ENCODE measurements at regions not wholly inside any gene's neighbourhood (a gene's known extent, or its start where the extent isn't known, plus 50 kb on each side); places are given as distances from the start of the nearest gene placed in this dataset.

DNA sequence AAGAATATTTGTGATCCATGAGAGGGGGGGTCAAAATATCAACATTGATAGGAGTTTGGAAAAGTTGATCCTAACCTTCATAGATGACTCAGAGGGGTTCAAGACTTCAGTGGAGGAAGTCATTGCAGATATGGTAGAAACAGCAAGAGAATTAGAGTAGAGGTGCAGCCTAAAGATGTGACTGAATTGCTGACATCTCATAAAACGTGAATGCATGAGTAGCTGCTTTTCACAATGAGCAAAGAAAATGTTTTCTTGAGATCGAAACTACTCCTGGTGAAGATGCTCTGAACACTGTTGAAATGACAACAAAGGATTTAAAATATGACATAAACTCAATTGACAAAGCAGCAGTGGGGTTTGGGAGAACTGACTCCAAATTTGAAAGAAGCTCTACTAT, 700.7 kb upstream of the FZD8 start:
- Histone ChIP-seq H3K4me3 (no peak overlapping the region), H3K9me3 (no peaks in the 10 kb centered on the region), H3K36me3 (no peaks in the 10 kb centered on the region), H3K4me1 (no peaks in the 10 kb centered on the region), H3K27me3 (no peaks in the 10 kb centered on the region), H3K27ac (no peak overlapping the region)
- no peak for DNase-seq (ENCODE audit: low spot score in 2 of 2)
- TF ChIP-seq POLR2AphosphoS5 (IDR thresholded peaks at IDR 0.05) (no peak), POLR2A (IDR thresholded peaks at IDR 0.05) (no peak)
- TF ChIP-seq, protein P1, sequence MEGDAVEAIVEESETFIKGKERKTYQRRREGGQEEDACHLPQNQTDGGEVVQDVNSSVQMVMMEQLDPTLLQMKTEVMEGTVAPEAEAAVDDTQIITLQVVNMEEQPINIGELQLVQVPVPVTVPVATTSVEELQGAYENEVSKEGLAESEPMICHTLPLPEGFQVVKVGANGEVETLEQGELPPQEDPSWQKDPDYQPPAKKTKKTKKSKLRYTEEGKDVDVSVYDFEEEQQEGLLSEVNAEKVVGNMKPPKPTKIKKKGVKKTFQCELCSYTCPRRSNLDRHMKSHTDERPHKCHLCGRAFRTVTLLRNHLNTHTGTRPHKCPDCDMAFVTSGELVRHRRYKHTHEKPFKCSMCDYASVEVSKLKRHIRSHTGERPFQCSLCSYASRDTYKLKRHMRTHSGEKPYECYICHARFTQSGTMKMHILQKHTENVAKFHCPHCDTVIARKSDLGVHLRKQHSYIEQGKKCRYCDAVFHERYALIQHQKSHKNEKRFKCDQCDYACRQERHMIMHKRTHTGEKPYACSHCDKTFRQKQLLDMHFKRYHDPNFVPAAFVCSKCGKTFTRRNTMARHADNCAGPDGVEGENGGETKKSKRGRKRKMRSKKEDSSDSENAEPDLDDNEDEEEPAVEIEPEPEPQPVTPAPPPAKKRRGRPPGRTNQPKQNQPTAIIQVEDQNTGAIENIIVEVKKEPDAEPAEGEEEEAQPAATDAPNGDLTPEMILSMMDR (IDR thresholded peaks at IDR 0.05) = no peak
- intact Hi-C loops (cut with DNase I; ENCODE audit: low total_unique reads) = no loop called here

DNA sequence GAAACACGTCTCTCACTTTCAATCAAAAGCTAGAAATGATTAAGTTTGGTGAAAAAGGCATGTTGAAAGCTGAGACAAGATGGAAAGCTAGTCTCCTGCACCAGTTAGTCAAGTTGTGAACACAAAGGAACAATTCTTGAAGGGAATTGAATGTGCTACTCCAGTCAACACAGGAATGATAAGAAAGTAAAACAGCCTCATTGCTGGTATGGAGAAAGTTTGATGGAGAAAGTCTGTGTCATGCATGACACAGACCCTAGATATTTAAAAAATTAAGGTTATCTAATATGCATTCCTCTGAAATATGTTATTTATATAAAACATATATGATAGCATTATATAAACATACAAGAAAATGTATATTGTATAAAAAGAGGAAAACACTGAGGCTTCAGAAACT, 699.4 kb upstream of the FZD8 start:
- no peaks in the 10 kb centered on the region for H3K27me3 ChIP-seq
- TF ChIP-seq, protein P1 (IDR thresholded peaks at IDR 0.05) = no peak
- TF ChIP-seq POLR2A (IDR thresholded peaks at IDR 0.05) = no peak
- no peak for TF ChIP-seq POLR2AphosphoS5 (IDR thresholded peaks at IDR 0.05)
- no peak overlapping the region for H3K4me3 ChIP-seq
- H3K27ac ChIP-seq = no peak overlapping the region
- H3K36me3 ChIP-seq = no peaks in the 10 kb centered on the region
- H3K4me1 ChIP-seq = no peaks in the 10 kb centered on the region
- no peaks in the 10 kb centered on the region for H3K9me3 ChIP-seq
- no peak for DNase-seq (ENCODE audit: low spot score in 2 of 2)
- intact Hi-C loops (cut with DNase I; ENCODE audit: low total_unique reads) = no loop called here

DNA sequence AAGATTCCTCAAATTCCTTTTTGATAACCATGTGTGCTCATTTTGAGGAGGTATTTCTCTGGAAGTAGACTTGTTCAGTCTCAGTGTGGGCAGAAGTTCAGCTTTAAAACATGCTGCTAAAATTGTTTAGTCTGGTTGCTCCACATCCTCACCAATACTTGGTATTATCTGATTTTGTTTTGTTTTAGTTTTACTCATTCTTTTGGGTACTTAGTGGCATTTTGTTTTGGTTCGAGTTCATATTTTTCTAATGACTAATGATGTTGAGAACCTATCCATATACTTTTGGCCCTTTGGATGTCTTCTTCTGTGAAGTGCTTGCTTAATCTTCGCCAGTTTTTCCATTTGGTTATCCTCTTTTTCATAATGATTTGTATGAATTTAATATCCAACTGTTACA, 694.2 kb upstream of the FZD8 start:
- intact Hi-C loops (cut with DNase I; ENCODE audit: low total_unique reads) = no loop called here
- Histone ChIP-seq H3K4me1 (no peaks in the 10 kb centered on the region), H3K27ac (no peak overlapping the region), H3K36me3 (no peaks in the 10 kb centered on the region), H3K4me3 (no peak overlapping the region), H3K9me3 (no peaks in the 10 kb centered on the region), H3K27me3 (no peaks in the 10 kb centered on the region)
- DNase-seq (ENCODE audit: low spot score in 2 of 2) = no peak
- TF ChIP-seq, protein P1 (IDR thresholded peaks at IDR 0.05) = no peak
- no peak for TF ChIP-seq POLR2A (IDR thresholded peaks at IDR 0.05)
- TF ChIP-seq POLR2AphosphoS5 (IDR thresholded peaks at IDR 0.05) = no peak

DNA sequence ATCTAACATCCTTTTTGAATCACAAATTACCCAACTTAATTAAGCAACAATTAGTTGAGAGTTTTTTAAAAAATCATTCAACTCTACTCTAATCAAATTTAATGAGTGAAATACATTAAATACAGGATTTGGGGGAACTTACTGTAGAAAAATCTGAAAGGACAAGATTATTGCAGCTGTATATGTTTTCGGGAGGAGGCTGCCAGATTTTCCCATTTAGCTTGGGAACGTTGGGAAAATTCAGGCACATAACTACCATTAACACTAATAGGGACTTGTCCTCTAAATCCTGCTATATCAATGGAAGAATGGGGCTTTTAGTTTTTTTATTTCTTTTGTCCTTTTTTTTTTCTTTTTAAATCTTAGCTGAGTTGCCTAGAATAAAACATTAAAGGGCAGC, 691.4 kb upstream of the FZD8 start:
- Histone ChIP-seq H3K27me3 (no peaks in the 10 kb centered on the region), H3K27ac (no peak overlapping the region), H3K36me3 (no peaks in the 10 kb centered on the region), H3K9me3 (no peaks in the 10 kb centered on the region), H3K4me3 (no peak overlapping the region), H3K4me1 (no peaks in the 10 kb centered on the region)
- intact Hi-C loops (cut with DNase I; ENCODE audit: low total_unique reads) = no loop called here
- TF ChIP-seq, protein P1 (IDR thresholded peaks at IDR 0.05) = no peak
- TF ChIP-seq POLR2AphosphoS5 (IDR thresholded peaks at IDR 0.05) (no peak), POLR2A (IDR thresholded peaks at IDR 0.05) (no peak)
- no peak for DNase-seq (ENCODE audit: low spot score in 2 of 2)

DNA sequence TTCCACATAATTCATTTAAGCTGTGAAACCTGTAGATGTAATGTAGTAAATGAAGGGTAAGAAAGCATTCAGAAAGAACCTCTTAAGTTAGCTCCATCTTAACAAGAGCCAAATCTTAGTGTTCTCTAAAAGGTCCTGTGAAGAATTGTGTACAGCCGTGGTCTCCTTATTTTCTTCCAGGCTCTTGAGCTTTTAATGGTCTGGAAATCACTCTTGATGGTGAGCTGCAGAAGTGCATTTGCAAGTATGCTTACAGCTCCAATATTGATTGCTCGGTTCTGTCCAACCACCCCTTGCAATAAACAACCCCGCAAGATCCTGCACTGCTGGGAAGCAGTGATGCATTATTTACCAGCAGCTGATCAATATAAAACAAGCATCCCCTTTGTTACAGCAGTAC, 690.8 kb upstream of the FZD8 start:
- no peaks in the 10 kb centered on the region for H3K27me3 ChIP-seq
- intact Hi-C loops (cut with DNase I; ENCODE audit: low total_unique reads) = no loop called here
- no peak for TF ChIP-seq POLR2AphosphoS5 (IDR thresholded peaks at IDR 0.05)

DNA sequence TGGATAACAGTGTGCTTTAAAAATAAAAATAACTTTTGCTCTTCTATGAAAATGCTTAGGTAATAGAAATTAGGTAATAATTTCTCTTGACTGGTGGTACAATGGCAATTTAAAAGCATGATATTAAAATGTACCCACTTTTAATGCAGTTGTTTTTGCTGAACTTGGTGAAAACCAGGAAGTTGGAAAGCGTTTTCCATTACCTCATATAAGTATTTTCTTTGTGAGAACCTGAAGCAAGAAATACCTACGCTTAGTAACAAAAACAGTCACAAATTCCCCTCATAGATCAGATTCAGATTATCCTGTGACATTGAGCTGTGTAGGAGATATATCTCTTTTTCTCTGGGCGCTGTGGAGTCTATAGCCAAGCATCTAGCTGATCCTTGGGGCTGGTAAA, 689.0 kb upstream of the FZD8 start:
- no peak for DNase-seq (ENCODE audit: low spot score in 2 of 2)
- H3K4me3 ChIP-seq = no peak overlapping the region
- no peak overlapping the region for H3K27ac ChIP-seq
- H3K9me3 ChIP-seq = no peaks in the 10 kb centered on the region
- no peaks in the 10 kb centered on the region for H3K4me1 ChIP-seq
- TF ChIP-seq POLR2A (IDR thresholded peaks at IDR 0.05) (no peak), POLR2AphosphoS5 (IDR thresholded peaks at IDR 0.05) (no peak)
- TF ChIP-seq, protein P1 (IDR thresholded peaks at IDR 0.05) = no peak
- no peaks in the 10 kb centered on the region for H3K36me3 ChIP-seq
- intact Hi-C loops (cut with DNase I; ENCODE audit: low total_unique reads) = no loop called here
- H3K27me3 ChIP-seq = no peaks in the 10 kb centered on the region

More for the DNA sequence above, 690.8 kb upstream of the FZD8 start:
- Histone ChIP-seq H3K27ac (no peak overlapping the region), H3K4me3 (no peak overlapping the region), H3K9me3 (no peaks in the 10 kb centered on the region), H3K36me3 (no peaks in the 10 kb centered on the region), H3K4me1 (no peaks in the 10 kb centered on the region)
- no peak for DNase-seq (ENCODE audit: low spot score in 2 of 2)
